ENCODE measurements at regions not wholly inside any gene's neighbourhood (a gene's known extent, or its start where the extent isn't known, plus 50 kb on each side); places are given as distances from the start of the nearest gene placed in this dataset.

- Histone ChIP-seq H2BK5ac (ENCODE audit: low read depth, low read length) (no peak overlapping the region), H3K4ac (replicated peaks; ENCODE audit: insufficient read length, low read depth, low read length) (no peak overlapping the region), H4K20me1 (replicated peaks in 1 of 2; ENCODE audit: control insufficient read depth in 1 of 2, insufficient read depth in 2 of 2, low read length in 2 of 2) (no peaks in the 10 kb centered on the region), H3K18ac (ENCODE audit: extremely low read depth, low read length) (no peak overlapping the region), H3K36me3 (ENCODE audit: control insufficient read depth in 2 of 4, insufficient read depth in 4 of 4, low read length in 3 of 4) (no peaks in the 10 kb centered on the region), H3K9ac (replicated peaks in 1 of 4; ENCODE audit: extremely low read depth in 1 of 4, low read depth in 3 of 4, low read length in 3 of 4) (no peak overlapping the region), H2AFZ (ENCODE audit: low read length) (no peak overlapping the region), H3K27me3 (replicated peaks in 1 of 4; ENCODE audit: control insufficient read depth in 3 of 4, extremely low read depth in 1 of 4, insufficient read depth in 3 of 4, low read length in 3 of 4) (no peaks in the 10 kb centered on the region), H3K23me2 (ENCODE audit: low read depth, low read length) (no peaks in the 10 kb centered on the region), H2AK5ac (ENCODE audit: low read depth, low read length) (no peak overlapping the region), H3K23ac (ENCODE audit: insufficient read length) (no peak overlapping the region), H2BK15ac (ENCODE audit: low read length) (no peak overlapping the region), H2BK20ac (ENCODE audit: low read length) (no peak overlapping the region), H3K79me2 (ENCODE audit: control insufficient read depth in 1 of 2, insufficient read depth in 2 of 2, low read length in 2 of 2) (no peaks in the 10 kb centered on the region), H3K56ac (replicated peaks; ENCODE audit: insufficient read length, low read depth, low read length) (no peak overlapping the region), H2BK120ac (replicated peaks; ENCODE audit: low read depth, low read length) (no peak overlapping the region), H4K5ac (ENCODE audit: insufficient read length, low read depth, low read length) (no peak overlapping the region), H3K4me3 (ENCODE audit: extremely low read depth in 1 of 4, insufficient read depth in 2 of 4, low read depth in 3 of 4, low read length in 4 of 4) (no peak overlapping the region), H3K4me2 (ENCODE audit: insufficient read depth in 1 of 2, low read depth in 2 of 2, low read length in 2 of 2) (no peak overlapping the region), H4K8ac (ENCODE audit: extremely low read depth, insufficient read depth, low read length) (no peak overlapping the region; the same call in 1 of the 2 replicates), H3K14ac (ENCODE audit: insufficient read length) (no peak overlapping the region), H3K79me1 (ENCODE audit: low read depth, low read length) (no peaks in the 10 kb centered on the region), H3K4me1 (replicated peaks in 1 of 4; ENCODE audit: control insufficient read depth in 3 of 4, insufficient read depth in 4 of 4, low read length in 3 of 4) (peaks cover 0 to 5% (median 0%) of the 10 kb centered on the region in 4 experiments; a peak in 2 of 7 replicates), H4K91ac (replicated peaks; ENCODE audit: insufficient read length, low read length) (no peak overlapping the region), H2BK12ac (ENCODE audit: low read depth, low read length) (no peak overlapping the region), H3K27ac (ENCODE audit: low read depth, low read length) (no peak overlapping the region), H3K9me3 (ENCODE audit: insufficient read depth in 2 of 2, low read depth in 1 of 2, low read length in 1 of 2) (no peaks in the 10 kb centered on the region)
- WGBS, 2 experiments (ENCODE audit: extremely low coverage in 1 of 2, insufficient coverage in 1 of 2, insufficient read length in 1 of 2, insufficient replicate concordance in 2 of 2, low coverage in 1 of 2, low lambda C conversion rate in 2 of 2, missing lambda C conversion rate in 1 of 2) = 91% methylated on average over 28 of the region's 28 CpGs; no CpG with 5 or more reads in 1 of the 2 experiments
- ChIA-PET POLR2A (ENCODE audit: partially characterized antibody) (interaction anchor here (0.6 kb wide), 1 partner anchor 960 kb away, joined by 3 read pairs; no protein-coding TSS in a partner anchor), CTCF (ENCODE audit: partially characterized antibody) (interaction anchor here (0.7 to 1.4 kb wide), 2 partner anchors 19 to 38 kb away, joined by 3 to 4 read pairs; no protein-coding TSS in a partner anchor)
- no peak for TF ChIP-seq ATF3 (IDR thresholded peaks at IDR 0.05; ENCODE audit: insufficient read depth, low read depth, low read length)
- no peak for DNase-seq (ENCODE audit: low read depth in 1 of 2, low spot score in 2 of 2)
- no peak for FAIRE-seq
Observed at GRCh38 chr21:43353282-43354025, 73.5 kb downstream of the SIK1 start.

Data from H1 (cell line).